Ureter (tissue), 1 donor: ENCODE measurements at regions not wholly inside any gene's neighbourhood (a gene's known extent, or its start where the extent isn't known, plus 50 kb on each side); places are given as distances from the start of the nearest gene placed in this dataset.

Experiments
- DNase-seq: peaks from one replicate; pipeline ENCODE4 v3.0.0-alpha.2; 2020; ENCODE audit warnings: low spot score
- donor health status: DM: yes; HTN: yes; CAD: no.

DNA sequence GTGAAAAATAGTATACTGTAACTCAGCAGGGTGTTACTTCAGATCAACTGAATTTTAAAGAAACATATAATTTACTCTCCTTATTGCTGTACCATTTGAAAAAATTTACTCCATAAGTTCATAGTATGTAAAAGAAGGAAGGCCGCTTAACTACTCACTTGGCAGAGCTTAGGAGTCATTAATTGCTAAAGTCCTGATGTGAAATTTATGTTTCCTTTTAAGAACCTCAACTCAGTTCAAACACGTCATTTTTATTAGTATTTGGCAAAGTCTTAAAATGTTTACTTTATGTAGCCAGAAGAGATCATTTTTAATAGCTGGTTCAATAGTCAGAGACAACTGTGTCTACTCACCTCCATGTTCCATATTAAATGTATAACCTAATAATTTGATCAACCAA lies 268.6 kb downstream of the CDH10 start:
- DNase-seq: no peak

DNA sequence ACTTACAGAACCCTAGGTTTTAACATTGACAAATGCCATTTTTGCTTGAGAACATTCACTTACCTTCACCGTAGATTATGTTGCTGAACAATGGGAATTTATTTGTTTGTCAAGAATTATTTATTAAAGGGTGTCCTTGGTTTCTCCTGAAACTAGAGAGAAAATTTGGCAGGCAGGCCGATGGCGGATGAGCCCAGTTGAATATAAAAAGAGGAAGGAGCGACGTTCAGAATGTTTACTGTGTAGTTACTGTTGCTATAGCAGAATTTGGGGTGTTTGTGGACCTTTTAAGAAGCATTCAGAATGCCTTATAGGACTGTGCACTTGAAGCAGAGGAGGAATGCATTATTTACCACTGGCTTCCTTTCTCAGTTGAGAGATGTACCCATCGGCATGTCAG lies 268.2 kb downstream of the CDH10 start:
- DNase-seq: no peak

DNA sequence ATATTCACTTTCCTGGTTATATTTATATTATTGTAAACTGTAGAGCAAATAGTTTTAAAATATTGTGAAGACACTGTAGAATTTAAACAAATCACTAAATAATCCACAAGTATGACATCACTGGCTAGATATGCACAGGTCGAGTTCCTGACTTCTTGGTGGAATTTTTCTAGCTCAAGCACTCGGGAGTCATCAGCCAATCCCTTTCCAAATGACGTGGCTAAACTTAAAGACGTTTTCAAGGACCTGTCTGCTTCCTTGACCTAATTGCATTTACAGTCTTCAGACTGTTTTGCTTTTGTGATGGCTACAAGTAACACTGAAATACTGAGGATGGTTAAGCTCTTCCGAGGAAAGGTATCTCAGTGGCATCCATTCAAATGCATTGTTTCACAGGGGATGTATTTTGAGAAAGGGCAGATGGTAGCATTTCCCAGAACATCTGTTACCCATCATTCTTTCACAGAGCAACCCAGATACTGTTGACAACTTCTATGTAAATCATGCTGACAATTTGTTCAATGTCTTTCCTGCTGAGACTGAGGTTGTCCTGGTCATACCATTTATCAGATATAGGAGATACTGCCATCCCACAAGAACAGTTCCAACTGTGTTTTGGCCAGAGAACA lies 262.8 kb downstream of the CDH10 start:
- DNase-seq: no peak

DNA sequence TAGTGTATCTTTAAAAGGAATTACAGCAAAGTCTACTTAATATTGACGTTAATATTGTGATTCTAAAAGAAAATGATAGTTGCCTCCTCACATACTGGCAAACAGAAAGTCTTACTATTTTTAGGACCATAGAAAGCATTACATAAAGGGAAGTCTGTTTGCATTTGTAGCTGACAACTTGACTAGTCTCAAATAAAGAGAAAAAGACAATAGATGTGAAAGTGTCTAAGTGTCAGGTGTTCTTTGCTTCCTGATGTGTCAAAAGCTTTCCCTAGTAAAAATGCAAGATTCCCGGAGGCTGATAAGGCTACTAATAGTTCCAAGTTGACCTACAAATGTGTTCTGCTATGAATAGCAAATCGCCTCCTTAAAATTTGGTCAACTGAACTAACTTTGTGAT lies 259.7 kb downstream of the CDH10 start:
- no peak for DNase-seq

DNA sequence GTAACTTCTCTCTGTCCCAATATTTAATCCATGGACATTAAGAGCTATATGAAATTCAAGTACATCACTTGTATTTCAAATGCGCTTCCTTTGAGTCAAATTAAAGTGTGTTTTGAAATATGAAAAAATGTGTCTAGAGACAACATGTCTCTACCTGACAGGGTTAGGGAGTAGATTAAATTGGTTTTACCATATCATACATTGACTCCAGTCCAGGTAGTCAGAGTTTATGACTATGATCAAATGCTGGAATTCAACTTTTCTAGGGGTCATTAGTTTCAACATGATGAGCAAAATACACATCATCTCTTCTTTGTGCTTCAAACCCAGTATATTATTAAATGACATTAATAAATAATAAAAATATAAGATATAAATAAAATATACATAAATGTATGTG lies 259.2 kb downstream of the CDH10 start:
- no peak for DNase-seq

DNA sequence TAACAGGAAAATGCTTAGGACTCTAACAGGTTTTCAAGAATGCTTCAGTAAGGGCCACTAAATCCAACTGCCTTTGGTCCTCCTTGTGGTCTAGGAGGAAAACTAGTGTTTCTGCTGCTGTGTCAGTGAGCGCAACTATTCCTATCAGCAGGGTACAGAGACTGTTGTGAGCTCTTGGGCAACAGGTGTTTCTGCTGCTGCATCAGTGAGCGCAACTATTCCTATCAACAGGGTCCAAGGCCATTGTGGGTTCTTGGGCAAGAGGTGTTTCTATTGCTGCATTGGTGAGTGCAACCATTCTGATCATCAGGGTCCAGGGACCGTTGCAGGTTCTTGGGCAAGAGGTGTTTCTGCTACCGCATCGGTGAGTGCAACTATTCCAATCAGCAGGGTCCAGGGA lies 256.3 kb downstream of the CDH10 start:
- DNase-seq: no peak

DNA sequence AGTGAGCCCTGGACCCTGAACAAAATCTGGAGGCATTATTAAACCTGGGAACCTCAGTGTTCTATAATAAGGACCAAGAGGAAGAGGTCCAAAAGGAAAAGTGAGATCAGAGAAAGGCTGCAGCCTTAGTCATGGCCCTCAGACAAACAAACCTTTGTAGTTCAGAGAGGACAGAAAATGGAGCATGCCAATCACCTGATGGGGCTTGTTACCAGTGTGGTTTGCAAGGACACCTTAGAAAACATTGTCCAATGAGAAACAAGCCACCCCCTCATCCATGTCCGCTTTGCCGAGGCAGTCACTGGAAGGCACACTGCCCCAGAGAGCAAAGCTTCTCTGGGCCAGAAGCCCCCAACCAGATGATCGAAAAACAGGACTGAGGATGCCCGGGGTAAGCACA lies 254.8 kb downstream of the CDH10 start:
- no peak for DNase-seq

DNA sequence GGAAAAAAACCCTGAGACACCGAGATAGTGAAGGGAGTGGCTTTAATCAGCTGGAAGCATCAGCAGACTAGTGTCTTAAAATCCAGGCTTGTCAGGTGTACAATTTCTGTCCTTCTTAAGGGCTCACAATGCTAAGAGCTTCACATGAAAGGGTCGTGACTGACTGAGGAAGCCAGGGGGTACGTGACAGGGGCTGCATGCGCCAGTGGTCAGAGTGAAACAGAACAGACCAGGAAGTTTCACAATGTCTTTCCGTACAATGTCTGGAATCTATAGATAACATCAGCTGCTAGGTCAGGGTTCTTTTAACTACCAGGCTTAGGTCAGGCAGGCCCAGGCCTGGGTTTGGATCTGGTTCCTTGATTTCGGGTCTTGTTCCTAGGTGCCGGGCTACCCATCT lies 253.0 kb downstream of the CDH10 start:
- DNase-seq: no peak

DNA sequence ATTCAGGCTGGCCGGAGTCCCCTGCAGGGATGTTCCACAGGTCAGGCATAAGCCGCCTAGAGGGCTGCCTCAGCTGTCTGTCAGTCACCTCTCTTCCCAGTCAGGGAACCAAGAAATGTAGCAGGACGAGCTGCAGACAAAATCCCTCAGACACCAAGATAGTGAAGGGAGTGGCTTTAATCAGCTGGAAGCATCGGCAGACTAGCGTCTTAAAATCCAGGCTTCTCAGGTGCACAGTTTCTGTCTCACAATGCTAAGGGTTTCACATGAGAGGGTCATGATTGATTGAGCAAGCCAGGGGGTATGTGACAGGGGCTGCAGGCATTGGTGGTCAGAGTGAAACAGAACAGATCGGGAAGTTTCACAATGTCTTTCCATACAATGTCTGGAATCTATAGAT lies 247.2 kb downstream of the CDH10 start:
- no peak for DNase-seq

DNA sequence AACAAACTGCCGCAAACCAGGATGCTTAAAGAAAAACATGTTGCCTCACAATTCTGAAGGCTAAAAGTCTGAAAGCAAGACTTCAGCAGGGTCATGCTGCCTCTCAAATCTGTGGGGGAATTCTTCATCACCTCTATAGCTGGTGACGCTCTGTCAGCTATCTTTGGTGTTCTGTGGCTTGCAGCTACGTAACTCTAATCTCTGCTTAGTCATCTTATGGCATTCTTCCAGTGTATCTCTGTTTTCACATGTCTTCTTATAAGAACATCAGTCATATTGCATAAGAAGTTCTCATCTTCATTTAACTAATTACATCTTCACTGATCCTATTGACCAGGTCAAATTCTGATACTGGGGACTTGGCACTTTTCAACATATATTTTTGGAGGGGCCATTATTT lies 243.0 kb downstream of the CDH10 start:
- no peak for DNase-seq

DNA sequence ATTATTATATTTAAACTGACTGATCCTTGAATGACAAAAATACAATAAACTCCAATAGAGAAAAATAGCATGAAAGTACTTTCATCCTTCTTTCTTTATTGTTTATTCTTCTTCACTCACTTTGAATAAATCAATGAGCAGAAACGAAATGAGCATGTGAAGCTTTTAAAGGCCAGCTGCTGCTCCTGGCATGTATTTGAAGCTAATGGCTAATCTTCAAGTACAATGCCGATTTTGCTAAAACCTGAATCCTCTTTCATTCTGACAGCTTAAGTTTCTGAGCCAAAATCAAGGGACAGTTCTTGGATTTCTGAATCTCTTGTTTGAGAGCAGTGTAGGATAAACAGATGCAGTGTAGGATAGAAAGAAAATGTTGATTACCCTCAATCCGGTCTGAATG lies 237.3 kb downstream of the CDH10 start:
- DNase-seq: no peak

DNA sequence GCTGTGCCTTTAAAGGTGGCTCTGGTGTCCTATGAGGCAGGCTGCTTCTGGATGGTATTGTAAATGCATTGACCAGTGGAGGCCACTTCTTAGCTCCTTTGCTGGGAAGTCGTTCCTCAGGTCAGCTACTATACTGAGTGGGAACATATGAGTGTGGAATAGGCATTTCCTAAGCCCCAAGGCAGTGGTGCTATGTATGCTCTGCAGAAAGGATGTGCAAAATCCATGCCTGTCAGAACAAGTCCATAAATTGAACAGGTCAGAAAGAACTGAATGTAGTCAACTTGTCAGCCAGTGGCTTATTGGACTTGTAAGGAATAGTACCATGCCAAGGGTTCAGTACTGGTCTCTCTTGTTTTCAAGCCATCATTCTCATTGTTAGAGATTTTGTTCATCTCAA lies 216.4 kb downstream of the CDH10 start:
- DNase-seq: no peak

DNA sequence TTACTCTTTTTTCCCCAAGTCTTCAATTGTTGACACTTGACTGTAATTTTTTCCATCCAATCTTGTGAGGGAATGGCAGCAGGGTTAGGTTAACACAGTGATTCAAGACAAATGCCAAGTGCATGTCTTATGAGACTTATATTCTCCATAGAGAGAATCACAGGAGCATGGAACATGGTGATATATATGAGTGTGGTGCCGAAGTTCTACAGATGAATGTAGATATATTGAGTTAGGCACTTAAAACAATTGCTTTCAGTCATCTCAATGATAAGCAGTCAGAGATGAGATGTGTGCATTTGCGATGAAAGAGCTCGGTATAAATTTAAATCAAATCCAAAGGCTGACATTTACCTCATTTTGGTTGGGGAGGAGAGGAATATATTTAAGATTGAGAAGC lies 211.2 kb downstream of the CDH10 start:
- no peak for DNase-seq
